MG63 (cell line): ENCODE measurements at regions not wholly inside any gene's neighbourhood (a gene's known extent, or its start where the extent isn't known, plus 50 kb on each side); places are given as distances from the start of the nearest gene placed in this dataset.
"Not testable (repeated sequence)": the region's sequence is repeated elsewhere in the genome, so short reads cannot be mapped to it uniquely, and the experiment has no call there.

ENCODE experiments used
- DNase-seq: peaks from one replicate; pipeline ENCODE4 v3.0.0-alpha.2; 2020
- H3K27me3 ChIP-seq: fragments of 250-450 bp; sonication (Bioruptor Pico); 2 replicates; pipeline ENCODE4 v1.5.1; 2020; ENCODE audit warnings: mild to moderate bottlenecking, moderate library complexity
- H3K36me3 ChIP-seq: fragments of 250-450 bp; sonication (Bioruptor Pico); 2 replicates; pipeline ENCODE4 v1.5.1; 2020; ENCODE audit warnings: mild to moderate bottlenecking, moderate library complexity
- H3K4me3 ChIP-seq: fragments of 250-450 bp; sonication (Bioruptor Pico); 2 replicates; pipeline ENCODE4 v1.5.1; 2020; ENCODE audit warnings: mild to moderate bottlenecking, moderate library complexity
- H3K9me3 ChIP-seq: fragments of 250-450 bp; sonication (Bioruptor Pico); 2 replicates; pipeline ENCODE4 v1.5.1; 2020; ENCODE audit warnings: mild to moderate bottlenecking, moderate library complexity

GRCh38 chr17:6373599-6373998 is 61.3 kb downstream of the AIPL1 start:
- not testable (repeated sequence) for H3K9me3 ChIP-seq, H3K36me3 ChIP-seq, H3K27me3 ChIP-seq, H3K4me3 ChIP-seq, DNase-seq

DNA sequence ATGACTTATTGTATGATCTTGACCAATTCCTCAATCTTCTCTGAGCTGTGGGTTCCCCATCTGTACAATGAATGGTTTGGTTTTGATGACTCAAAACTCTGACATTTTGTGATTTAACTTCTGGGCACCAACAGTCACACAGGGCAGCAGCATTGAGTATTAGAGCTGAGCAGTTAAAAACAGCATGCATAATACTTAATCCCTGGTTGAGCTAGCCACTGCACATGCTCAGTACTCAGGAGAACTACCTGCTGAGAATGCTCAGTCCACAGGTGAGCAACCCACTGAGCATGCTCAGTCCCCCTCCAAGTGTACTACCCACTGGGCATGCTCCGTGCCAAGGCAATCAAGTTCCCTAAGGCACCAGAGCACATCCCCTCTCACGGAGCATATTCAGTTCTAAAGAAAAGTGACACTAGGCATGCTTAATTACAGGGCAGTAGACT is 68.7 kb downstream of the AIPL1 start:
- Histone ChIP-seq H3K4me3 (no peak overlapping the region), H3K9me3 (no peaks in the 10 kb centered on the region)
- peak; percentile 26 for DNase-seq

GRCh38 chr17:6365200-6365943 is 69.5 kb downstream of the AIPL1 start:
- no peaks in the 10 kb centered on the region for H3K36me3 ChIP-seq
- peak; percentile 76 for DNase-seq
- no peak overlapping the region for H3K4me3 ChIP-seq
- H3K27me3 ChIP-seq, result no peaks in the 10 kb centered on the region
- no peaks in the 10 kb centered on the region for H3K9me3 ChIP-seq

More for the DNA sequence above, 68.7 kb downstream of the AIPL1 start:
- Histone ChIP-seq H3K36me3 (no peaks in the 10 kb centered on the region), H3K27me3 (no peaks in the 10 kb centered on the region)

- no peaks in the 10 kb centered on the region for H3K36me3 ChIP-seq
- DNase-seq, result no peak
- H3K4me3 ChIP-seq, result no peak overlapping the region
- no peaks in the 10 kb centered on the region for H3K27me3 ChIP-seq
- H3K9me3 ChIP-seq, result no peaks in the 10 kb centered on the region
These were observed 73.2 kb downstream of the AIPL1 start for GRCh38 chr17:6361733-6362132.

- DNase-seq, result no peak
- Histone ChIP-seq H3K27me3 (no peaks in the 10 kb centered on the region), H3K4me3 (no peak overlapping the region), H3K9me3 (no peaks in the 10 kb centered on the region), H3K36me3 (no peaks in the 10 kb centered on the region)
These were observed 76.8 kb downstream of the AIPL1 start for GRCh38 chr17:6358131-6358530.

DNA sequence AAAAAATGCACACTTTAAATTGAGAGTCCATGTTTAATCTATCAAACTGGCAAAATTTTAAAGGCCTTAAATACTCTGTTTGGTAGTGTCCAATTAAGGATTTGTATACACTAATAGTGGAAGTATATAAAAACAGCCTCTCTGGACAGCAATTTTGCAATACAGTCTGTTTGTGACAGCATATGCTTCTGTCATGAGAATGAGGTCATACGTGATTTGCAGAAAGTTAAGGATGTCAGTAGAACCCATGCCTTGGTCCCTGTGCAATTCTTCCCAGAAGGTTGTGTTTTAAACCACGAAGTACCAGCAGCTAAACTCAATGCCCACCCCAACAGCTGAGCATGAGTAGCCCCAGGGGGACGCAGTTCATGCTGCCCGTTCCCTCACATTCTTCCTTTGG is 78.4 kb downstream of the AIPL1 start:
- no peaks in the 10 kb centered on the region for H3K9me3 ChIP-seq
- H3K36me3 ChIP-seq, result no peaks in the 10 kb centered on the region
- DNase-seq, result no peak
- H3K27me3 ChIP-seq, result no peaks in the 10 kb centered on the region
- no peak overlapping the region for H3K4me3 ChIP-seq

DNA sequence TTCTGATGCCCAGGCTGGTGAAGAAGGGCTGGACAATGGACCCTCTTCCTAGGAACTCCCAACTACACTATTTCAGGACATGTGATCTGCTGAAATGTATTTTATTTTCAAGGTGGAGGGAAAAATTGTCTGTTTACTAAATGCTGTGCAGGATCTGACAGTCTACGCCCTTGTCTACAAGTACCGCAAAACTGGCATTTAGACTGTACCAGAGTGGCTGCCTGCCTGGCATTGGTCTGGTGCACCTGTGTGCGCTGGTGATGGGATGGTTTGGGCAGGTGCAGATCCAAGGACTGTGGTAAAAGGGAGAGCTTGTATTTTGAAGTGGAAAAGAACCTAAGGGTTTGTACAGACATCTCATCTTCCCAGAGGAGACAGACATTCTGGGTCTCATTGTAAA is 79.7 kb downstream of the AIPL1 start:
- Histone ChIP-seq H3K9me3 (no peaks in the 10 kb centered on the region), H3K27me3 (no peaks in the 10 kb centered on the region), H3K4me3 (no peak overlapping the region)

GRCh38 chr17:6352801-6353560 is 81.9 kb downstream of the AIPL1 start:
- no peak overlapping the region for H3K4me3 ChIP-seq
- H3K27me3 ChIP-seq, result no peaks in the 10 kb centered on the region
- no peaks in the 10 kb centered on the region for H3K9me3 ChIP-seq
- H3K36me3 ChIP-seq, result no peaks in the 10 kb centered on the region
- no peak for DNase-seq

More for the DNA sequence above, 79.7 kb downstream of the AIPL1 start:
- DNase-seq, result no peak
- H3K36me3 ChIP-seq, result no peaks in the 10 kb centered on the region

DNA sequence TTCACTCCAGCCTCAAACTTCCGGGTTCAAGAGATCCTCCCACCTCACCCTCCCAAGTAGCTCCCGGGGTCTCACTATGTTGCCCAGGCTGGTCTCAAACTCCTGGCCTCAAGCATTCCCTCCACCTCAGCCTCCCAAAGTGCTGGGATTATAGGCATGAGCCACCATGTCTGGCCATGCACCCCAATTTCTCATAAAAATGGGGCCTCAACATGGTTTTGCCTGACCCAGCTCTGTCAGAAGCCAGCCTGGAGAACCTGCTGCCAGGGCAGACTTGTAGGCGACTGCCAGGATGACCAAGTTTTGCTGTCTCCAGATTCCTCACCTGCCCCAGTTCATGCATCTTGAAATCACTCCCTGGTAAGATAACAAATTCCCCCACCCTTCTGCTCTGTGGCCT is 82.9 kb downstream of the AIPL1 start:
- Histone ChIP-seq H3K9me3 (no peaks in the 10 kb centered on the region), H3K36me3 (no peaks in the 10 kb centered on the region), H3K27me3 (no peaks in the 10 kb centered on the region), H3K4me3 (no peak overlapping the region)
- DNase-seq, result no peak

DNA sequence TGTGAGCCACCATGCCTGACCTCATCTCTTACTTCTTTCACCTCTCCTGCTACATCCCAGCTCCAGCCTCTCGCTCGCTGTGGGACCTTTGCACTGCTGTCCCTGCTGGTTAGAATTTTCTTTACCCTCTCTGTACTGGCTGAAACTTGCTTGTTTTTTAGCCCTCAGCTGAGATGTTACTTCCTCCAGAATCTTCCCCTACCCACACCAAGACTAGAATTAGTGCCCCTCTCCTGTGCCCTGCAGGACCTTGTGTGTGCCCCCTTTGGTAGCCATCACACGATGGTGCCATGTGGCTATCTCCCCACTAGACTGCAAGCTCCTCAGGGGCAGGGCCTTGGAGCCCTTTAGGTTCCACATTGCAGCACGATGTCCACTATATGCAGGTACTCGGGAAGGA is 84.1 kb downstream of the AIPL1 start:
- Histone ChIP-seq H3K27me3 (no peaks in the 10 kb centered on the region), H3K4me3 (no peak overlapping the region), H3K9me3 (no peaks in the 10 kb centered on the region), H3K36me3 (no peaks in the 10 kb centered on the region)
- DNase-seq, result no peak

DNA sequence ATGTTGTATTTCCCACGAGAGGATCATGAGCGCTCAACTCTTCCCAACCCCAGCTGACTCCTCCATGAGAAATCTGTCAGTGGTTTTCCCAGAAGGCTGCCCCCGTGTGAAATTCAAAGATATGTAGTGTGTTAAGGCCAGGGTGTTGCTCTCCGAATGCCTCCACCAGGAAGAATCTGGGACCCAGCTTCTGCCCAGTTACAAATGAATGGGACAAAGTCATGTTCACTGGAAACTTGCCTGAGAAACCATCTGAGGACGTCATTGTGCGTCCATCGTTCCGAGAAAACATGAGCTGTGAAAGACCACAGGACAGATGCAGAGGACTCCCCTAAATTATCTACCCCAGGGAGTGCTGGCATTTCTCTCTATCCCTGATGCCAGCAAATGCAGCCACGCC is 86.0 kb downstream of the AIPL1 start:
- H3K4me3 ChIP-seq, result no peak overlapping the region

GRCh38 chr17:6347776-6348175 is 87.1 kb downstream of the AIPL1 start:
- Histone ChIP-seq H3K4me3 (no peak overlapping the region), H3K36me3 (no peaks in the 10 kb centered on the region), H3K27me3 (no peaks in the 10 kb centered on the region), H3K9me3 (no peaks in the 10 kb centered on the region)
- no peak for DNase-seq

More for the DNA sequence above, 86.0 kb downstream of the AIPL1 start:
- Histone ChIP-seq H3K9me3 (no peaks in the 10 kb centered on the region), H3K36me3 (no peaks in the 10 kb centered on the region), H3K27me3 (no peaks in the 10 kb centered on the region)
- no peak for DNase-seq

DNA sequence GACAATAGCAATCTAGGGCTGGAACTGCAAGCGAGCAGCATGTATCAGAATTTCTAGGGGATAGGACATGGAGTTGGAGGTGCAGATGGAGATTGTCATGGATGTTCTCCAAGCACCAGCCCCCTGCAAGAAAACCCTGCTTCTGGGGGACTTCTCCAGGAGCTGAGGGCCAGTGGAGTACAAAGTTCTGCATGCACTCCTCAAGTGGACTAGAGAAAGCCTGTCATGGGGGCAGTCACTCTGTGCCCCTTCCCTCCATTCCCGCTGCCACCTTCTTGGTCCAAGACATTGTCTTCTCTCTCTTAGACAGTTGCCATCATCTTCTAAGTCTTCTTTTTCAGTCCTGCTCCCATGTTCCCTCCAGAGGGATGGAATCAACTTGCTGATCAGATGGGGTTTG is 87.9 kb downstream of the AIPL1 start:
- no peak for DNase-seq
- no peak overlapping the region for H3K4me3 ChIP-seq
- no peaks in the 10 kb centered on the region for H3K36me3 ChIP-seq
- no peaks in the 10 kb centered on the region for H3K27me3 ChIP-seq
- H3K9me3 ChIP-seq, result no peaks in the 10 kb centered on the region

- Histone ChIP-seq H3K27me3 (no peaks in the 10 kb centered on the region), H3K9me3 (no peaks in the 10 kb centered on the region), H3K4me3 (no peak overlapping the region), H3K36me3 (no peaks in the 10 kb centered on the region)
- no peak for DNase-seq
These were observed 88.7 kb downstream of the AIPL1 start for GRCh38 chr17:6346156-6346786.

GRCh38 chr17:6343736-6344135 is 91.2 kb downstream of the AIPL1 start:
- no peaks in the 10 kb centered on the region for H3K36me3 ChIP-seq
- H3K9me3 ChIP-seq, result no peaks in the 10 kb centered on the region
- H3K27me3 ChIP-seq, result no peaks in the 10 kb centered on the region
- no peak for DNase-seq
- H3K4me3 ChIP-seq, result no peak overlapping the region

DNA sequence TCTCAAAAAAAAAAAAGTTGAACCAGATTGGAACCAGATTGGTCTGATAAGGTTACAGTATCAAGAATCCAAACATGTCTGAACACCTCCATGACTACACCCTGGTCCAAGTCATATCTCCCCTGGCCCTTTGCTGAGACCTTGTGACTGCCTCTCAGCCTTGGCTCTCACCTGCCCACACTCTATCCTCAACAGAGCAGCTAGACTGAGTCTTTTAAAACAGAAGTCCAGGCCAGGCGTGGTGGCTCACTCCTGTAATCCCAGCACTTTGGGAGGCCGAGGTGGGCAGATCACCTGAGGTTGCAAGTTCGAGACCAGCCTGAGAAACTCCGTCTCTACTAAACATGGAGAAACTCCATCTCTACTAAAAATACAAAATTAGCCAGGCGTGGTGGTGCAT is 91.7 kb downstream of the AIPL1 start:
- no peaks in the 10 kb centered on the region for H3K9me3 ChIP-seq
- no peak for DNase-seq

GRCh38 chr17:6340708-6341107 is 94.2 kb downstream of the AIPL1 start:
- Histone ChIP-seq H3K36me3 (no peaks in the 10 kb centered on the region), H3K27me3 (no peaks in the 10 kb centered on the region), H3K9me3 (no peaks in the 10 kb centered on the region), H3K4me3 (no peak overlapping the region)
- no peak for DNase-seq

More for the DNA sequence above, 91.7 kb downstream of the AIPL1 start:
- H3K36me3 ChIP-seq, result no peaks in the 10 kb centered on the region
- no peak overlapping the region for H3K4me3 ChIP-seq
- H3K27me3 ChIP-seq, result no peaks in the 10 kb centered on the region
